Cerebellar cortex (tissue), 1 donor: ENCODE measurements at regions not wholly inside any gene's neighbourhood (a gene's known extent, or its start where the extent isn't known, plus 50 kb on each side); places are given as distances from the start of the nearest gene placed in this dataset.

Experiments
- DNase-seq: peaks from one replicate; pipeline ENCODE4 v3.0.0-alpha.2; 2015; ENCODE audit warnings: low spot score

- DNase-seq = no peak
These were observed 82.1 kb upstream of the HDAC9 start for GRCh38 chr7:18413447-18413846.

DNA sequence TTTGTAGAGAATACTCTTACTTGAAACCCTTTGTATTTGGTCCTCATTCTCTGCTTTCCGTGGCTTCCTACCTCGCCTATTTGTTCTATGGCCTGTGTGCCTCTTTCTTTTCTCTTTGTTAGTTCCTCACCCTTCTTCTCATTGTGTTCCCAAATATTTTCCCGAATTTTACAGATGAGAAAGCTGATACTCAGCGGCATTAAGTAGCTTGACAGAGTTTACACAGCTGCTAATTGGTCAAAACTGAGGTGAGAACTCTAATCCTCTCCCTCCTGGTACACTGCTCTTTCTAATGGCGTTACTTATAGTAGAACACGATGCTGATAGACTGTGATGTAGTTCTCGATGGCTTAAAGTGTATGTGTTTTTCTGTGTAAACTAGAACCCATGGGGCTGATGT lies 80.7 kb upstream of the HDAC9 start:
- no peak for DNase-seq

- DNase-seq = no peak
These were observed 78.6 kb upstream of the HDAC9 start for GRCh38 chr7:18416988-18417387.

- DNase-seq = no peak
These were observed 76.1 kb upstream of the HDAC9 start for GRCh38 chr7:18419456-18419855.

DNA sequence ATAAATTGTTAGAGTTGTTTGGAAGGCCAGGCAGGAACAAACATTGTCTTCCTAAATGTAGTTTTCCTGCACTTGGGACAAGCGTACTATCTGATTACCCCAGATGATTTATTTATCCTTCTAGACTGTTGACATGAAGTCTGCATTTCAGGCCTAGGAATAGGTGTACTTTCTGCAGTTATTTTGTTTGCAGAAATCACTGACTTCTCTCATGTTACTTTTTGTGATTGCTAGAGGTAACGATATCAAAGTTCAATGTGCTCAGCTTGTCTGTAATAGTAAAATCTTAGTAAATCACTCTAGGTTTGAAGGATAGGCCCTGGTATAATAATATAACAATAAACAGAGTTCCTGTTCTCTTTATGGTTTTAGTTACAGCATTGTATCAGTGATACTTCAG lies 75.4 kb upstream of the HDAC9 start:
- DNase-seq = no peak

GRCh38 chr7:18420748-18421147 lies 74.8 kb upstream of the HDAC9 start:
- DNase-seq = no peak

GRCh38 chr7:18421297-18422002 lies 74.1 kb upstream of the HDAC9 start:
- DNase-seq = no peak

DNA sequence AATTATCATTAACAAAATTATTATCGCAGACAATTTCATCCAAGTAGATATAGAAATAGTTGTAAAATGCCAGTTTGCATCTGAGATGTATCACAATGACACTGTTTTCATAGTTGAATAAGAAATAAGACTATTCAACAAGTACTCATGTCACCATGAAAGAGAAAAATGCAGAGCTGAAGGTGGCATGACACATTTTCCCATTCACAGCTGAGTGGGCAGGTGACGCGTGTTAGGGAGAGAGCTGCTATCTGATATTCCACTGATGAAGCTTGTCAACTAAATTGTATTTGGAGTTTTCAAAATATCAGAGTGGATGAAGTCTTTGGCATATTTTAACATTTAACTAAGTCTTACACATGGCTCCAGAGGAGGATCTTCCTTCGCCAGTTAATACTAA lies 70.3 kb upstream of the HDAC9 start:
- no peak for DNase-seq

- DNase-seq = no peak
These were observed 69.6 kb upstream of the HDAC9 start for GRCh38 chr7:18425838-18426445.

DNA sequence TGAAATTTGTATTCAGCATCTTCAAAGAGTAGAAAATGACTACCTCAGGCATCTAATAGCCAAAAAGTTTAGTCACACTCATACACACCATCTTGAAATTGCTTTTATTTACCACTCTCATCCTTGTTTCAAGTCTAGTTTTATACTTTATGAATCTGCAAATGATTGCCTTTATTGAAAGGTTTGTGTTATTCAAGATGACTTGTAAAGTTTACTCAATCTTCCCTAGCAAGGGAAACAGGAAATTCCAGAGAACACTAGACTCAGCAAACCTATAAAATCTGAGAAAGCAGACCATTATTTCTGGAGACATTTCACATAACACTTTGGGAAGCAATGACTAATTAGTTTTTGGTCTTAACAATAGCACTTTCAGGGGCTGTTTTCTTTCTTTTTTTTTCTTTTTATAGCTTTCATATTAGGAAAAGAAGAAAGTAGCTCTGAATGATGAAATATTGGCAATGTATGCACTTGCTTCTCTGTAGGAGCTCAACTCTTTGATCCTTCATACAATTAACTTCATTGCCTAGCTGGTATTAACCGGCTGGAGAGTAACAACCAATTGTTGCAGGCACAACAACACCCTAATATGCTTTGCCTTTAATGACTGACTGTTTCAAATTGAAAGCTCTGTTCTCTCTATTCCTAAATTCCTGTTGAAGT lies 68.9 kb upstream of the HDAC9 start:
- DNase-seq = no peak

GRCh38 chr7:18429547-18429946 lies 66.0 kb upstream of the HDAC9 start:
- no peak for DNase-seq

DNA sequence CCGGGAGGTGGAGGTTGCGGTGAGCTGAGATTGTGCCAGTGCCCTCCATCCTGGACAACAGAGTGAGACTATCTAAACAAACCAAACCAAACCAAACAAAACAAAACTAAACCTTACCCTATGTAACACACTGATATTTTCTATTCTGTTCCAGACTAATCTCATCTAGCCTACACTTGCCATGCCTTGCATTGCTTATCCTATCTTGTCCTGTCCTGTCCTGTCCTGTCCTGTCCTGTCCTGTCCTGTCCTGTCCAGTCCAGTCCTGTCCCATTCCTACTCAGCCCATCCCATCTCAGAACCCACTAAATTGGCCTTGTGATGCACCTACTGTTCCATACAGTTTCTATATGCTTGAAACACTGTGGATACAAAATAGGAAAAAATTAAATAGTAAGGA lies 64.7 kb upstream of the HDAC9 start:
- DNase-seq = no peak

DNA sequence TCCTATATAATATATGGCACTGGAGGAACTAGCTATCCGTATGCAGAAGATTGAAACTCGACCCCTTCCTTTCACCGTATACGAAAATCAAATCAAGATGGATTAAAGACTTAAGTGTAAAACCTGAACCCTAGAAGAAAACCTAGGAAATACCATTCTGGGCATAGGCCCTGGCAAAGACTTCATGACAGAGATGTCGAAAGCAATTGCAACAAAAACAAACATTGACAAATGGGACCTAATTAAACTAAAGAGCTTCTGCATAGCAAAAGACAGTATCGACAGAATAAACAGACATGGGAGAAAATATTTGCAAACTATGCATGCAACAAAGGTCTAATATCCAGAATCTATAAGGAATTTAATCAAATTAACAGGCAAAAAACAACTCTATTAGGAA lies 61.4 kb upstream of the HDAC9 start:
- DNase-seq = no peak

DNA sequence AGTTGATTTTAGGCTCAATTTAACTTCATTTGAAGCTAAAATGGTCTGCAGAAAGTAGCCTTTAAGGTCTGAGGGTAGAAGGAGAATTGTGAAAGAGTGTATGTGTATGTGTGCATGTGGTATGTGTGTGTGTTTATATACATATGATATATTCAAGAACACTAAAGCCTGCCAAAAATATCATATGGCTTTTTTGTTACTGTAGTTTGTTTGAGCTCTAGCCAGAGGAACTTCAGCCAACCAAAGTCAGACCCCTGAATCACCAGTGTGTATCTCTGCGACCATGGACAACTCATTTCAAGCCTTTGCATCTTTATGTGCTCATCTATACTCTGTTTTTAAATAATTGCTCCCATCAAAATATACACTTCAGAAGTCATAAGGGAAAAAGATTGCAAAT lies 58.4 kb upstream of the HDAC9 start:
- DNase-seq = no peak

DNA sequence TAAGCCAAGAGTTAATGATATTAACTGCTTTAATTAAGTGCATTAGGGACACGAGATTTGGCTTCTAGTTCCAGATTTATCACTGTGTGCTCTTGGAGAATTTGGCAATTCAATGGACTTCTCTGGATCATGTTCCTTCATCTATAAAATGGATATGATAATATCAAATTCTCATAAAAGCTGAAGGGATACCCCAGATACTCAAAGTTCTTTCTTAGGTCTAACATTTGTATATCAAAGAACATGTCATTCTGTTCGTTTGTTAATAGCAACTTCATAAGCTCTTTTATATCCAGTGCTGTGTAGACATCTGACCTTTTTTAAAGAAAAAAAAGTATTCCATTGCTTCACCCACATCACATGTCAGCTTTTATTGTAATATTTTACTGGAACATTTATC lies 54.6 kb upstream of the HDAC9 start:
- DNase-seq = no peak

DNA sequence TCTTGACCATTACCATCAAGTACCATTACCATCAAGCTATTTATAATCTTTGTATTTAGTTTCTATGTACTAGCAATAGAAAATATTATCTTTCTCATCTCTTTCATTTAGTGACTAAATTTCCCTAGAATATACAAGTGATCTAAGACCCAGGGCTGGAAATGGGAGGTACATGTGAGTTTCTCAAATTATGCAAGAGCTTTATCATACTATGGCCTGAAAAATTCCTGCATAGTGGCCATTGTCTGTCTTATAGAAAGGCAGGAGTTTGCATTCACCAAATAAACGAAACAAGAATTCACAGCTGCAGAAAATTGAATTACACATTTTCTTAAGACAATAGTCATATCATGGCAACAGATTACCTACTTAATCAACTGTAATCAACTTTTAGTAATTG lies 50.7 kb upstream of the HDAC9 start:
- DNase-seq = no peak

DNA sequence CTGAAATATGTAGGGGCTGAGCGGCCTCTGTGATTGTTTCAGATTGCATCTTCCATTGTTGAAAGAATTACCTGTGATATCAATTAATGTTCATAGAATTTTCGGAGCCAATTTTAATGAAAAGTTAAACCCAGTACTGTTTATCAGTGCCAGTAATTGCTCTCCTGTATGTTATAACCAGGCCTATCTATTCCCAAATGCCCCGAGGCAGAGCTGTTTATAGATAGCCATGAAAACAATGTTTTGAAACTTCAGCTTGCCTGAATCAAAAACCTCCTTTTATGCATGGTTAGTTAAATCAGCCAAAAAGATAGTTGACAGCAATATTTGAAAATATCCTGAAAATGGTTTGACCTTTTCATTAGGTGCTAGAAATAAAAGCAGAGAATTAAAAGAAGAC lies 50.1 kb upstream of the HDAC9 start:
- no peak for DNase-seq
